ENCODE measurements at regions not wholly inside any gene's neighbourhood (a gene's known extent, or its start where the extent isn't known, plus 50 kb on each side); places are given as distances from the start of the nearest gene placed in this dataset.

- no peak for TF ChIP-seq ZHX1 (conservative IDR thresholded peaks at IDR 0.05; ENCODE audit: low read length)
- TF ChIP-seq NFXL1 (CRISPR knock-in tag; IDR thresholded peaks at IDR 0.05), result no peak
- no peak for TF ChIP-seq IRF2 (CRISPR knock-in tag; IDR thresholded peaks at IDR 0.05)
- TF ChIP-seq HEY1 (CRISPR knock-in tag; IDR thresholded peaks at IDR 0.05; ENCODE audit: borderline replicate concordance), result no peak
Measured at GRCh38 chr5:87526131-87526530, 113.4 kb upstream of the CCNH start (continued).

GRCh38 chr5:87524217-87524616, 111.5 kb upstream of the CCNH start:
- DNase-seq (ENCODE audit: extremely low read depth in 1 of 4, low spot score in 3 of 4), result no peak
- no peaks in the 10 kb centered on the region for H3K4me1 ChIP-seq (replicated peaks in 1 of 2; ENCODE audit: control insufficient read depth in 2 of 2, insufficient read depth in 2 of 2, low read length in 2 of 2)
- intact Hi-C loops (cut with micrococcal nuclease) (no loop called here), in situ Hi-C loops (cut with MboI) (no loop called here)
- H3K36me3 ChIP-seq (ENCODE audit: control insufficient read depth, insufficient read depth, low read length), result no peaks in the 10 kb centered on the region
- H3K27ac ChIP-seq (ENCODE audit: extremely low read depth, low read depth, low read length), result no peak overlapping the region
- no peak for FAIRE-seq
- H3K4me2 ChIP-seq (ENCODE audit: insufficient read depth, low read length), result no peak overlapping the region
- CTCF ChIA-PET (ENCODE audit: low intra/inter-chr PET ratio), result no interaction called here
- no peaks in the 10 kb centered on the region for H4K20me1 ChIP-seq (replicated peaks; ENCODE audit: control insufficient read depth, insufficient read depth, low read length)
- POLR2A ChIA-PET, result interaction anchor here (1.0 kb wide), 1 partner anchor 10 kb away, joined by 3 read pairs; no protein-coding TSS in a partner anchor
- no peak overlapping the region for H3K4me3 ChIP-seq
- no peaks in the 10 kb centered on the region for H3K9me1 ChIP-seq (ENCODE audit: control insufficient read depth, insufficient read depth, low read length)
- no peaks in the 10 kb centered on the region for H3K27me3 ChIP-seq (ENCODE audit: control insufficient read depth in 2 of 2, insufficient read depth in 2 of 2, low read length in 2 of 2)
- H3K9ac ChIP-seq (ENCODE audit: insufficient read depth in 1 of 2, low read depth in 2 of 2, low read length in 2 of 2), result no peak overlapping the region
- H2AFZ ChIP-seq (ENCODE audit: low read depth, low read length), result no peak overlapping the region
- ATAC-seq, result no peak
- H3K79me2 ChIP-seq (ENCODE audit: control insufficient read depth, insufficient read depth, low read length), result no peaks in the 10 kb centered on the region
- no peaks in the 10 kb centered on the region; the same call in 1 of the 2 replicates for H3K9me3 ChIP-seq (replicated peaks; ENCODE audit: control insufficient read depth, insufficient read depth, low read depth, low read length)
- BruUV-seq (replicated peaks), result no TSS peak
- 0% methylated on average over 9 of the region's 9 CpGs for WGBS (ENCODE audit: insufficient coverage, low coverage, missing lambda C conversion rate)
- no peak for TF ChIP-seq PRMT5 (CRISPR knock-in tag; IDR thresholded peaks at IDR 0.05)
- TF ChIP-seq CTCFL (IDR thresholded peaks at IDR 0.05; ENCODE audit: borderline replicate concordance, insufficient read depth, low read depth, low read length, poor library complexity, severe bottlenecking), result no peak
- peak; percentile 34; the same call in 1 of the 2 replicates for TF ChIP-seq ATF7 (IDR thresholded peaks at IDR 0.05)
- TF ChIP-seq TFE3 (CRISPR knock-in tag; IDR thresholded peaks at IDR 0.05), result no peak
- TF ChIP-seq ZNF444 (CRISPR knock-in tag; IDR thresholded peaks at IDR 0.05), result no peak
- TF ChIP-seq CEBPG (CRISPR knock-in tag; IDR thresholded peaks at IDR 0.05), result no peak; the same call in 1 of the 2 replicates
- peak; percentile 85 to 93 for TF ChIP-seq CEBPG (tag; conservative IDR thresholded peaks at IDR 0.05 in 1 of 2, IDR thresholded peaks at IDR 0.05 in 1 of 2)
- no peak for TF ChIP-seq NUFIP1 (IDR thresholded peaks at IDR 0.05; ENCODE audit: partially characterized antibody)
- no peak for TF ChIP-seq ZNF589 (CRISPR knock-in tag; IDR thresholded peaks at IDR 0.05; ENCODE audit: low read depth)
- TF ChIP-seq NCOR1 (IDR thresholded peaks at IDR 0.05), result no peak
- TF ChIP-seq BCOR (IDR thresholded peaks at IDR 0.05), result no peak
- TF ChIP-seq PTBP1 (IDR thresholded peaks at IDR 0.05; ENCODE audit: low read depth, low read length), result no peak
- no peak for TF ChIP-seq ATF1 (CRISPR knock-in tag; IDR thresholded peaks at IDR 0.05)
- TF ChIP-seq ATF1 (tag; IDR thresholded peaks at IDR 0.05), result 0 out of 2 replicates have a peak, but pooled peaks have one; percentile 14

Measured in K562 (cell line).